Activated T-helper 1 cell treated with anti-CD3 and anti-CD28 coated beads, Interleukin-2, amount 50 U/mL, for 16 hours (primary cell): ENCODE measurements at regions not wholly inside any gene's neighbourhood (a gene's known extent, or its start where the extent isn't known, plus 50 kb on each side); places are given as distances from the start of the nearest gene placed in this dataset.

Experiments
- DNase-seq, 2 donors: peaks; one replicate each; pipeline ENCODE4 v3.0.0-alpha.2; 2020; ENCODE audit warnings: low read depth in 1 of 2, low spot score in 1 of 2

- no peak for DNase-seq
Measured at GRCh38 chr5:136699651-136700050, 334.3 kb upstream of the TRPC7 start.

- no peak for DNase-seq
Measured at GRCh38 chr5:136698970-136699369, 333.6 kb upstream of the TRPC7 start.

DNA sequence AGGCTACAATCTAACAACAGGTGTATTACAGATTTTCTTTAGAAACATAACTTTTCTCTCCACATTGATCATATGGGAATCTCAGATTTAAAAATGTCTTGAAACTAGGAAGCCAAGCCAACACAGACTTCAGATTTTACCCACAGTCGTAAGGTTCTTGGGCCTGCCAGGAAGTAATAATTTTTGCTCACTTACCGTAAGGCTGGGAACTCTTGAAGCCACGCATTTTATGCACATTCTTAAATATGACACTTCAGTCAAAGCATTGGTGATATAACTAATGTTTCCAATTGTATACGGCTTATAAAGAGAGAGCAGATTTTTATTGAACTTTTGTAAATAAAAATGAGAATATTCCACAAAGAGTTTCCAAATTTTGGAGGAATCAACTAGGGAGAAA, 328.9 kb upstream of the TRPC7 start:
- DNase-seq = no peak

GRCh38 chr5:136689552-136689951, 324.2 kb upstream of the TRPC7 start:
- no peak for DNase-seq

DNA sequence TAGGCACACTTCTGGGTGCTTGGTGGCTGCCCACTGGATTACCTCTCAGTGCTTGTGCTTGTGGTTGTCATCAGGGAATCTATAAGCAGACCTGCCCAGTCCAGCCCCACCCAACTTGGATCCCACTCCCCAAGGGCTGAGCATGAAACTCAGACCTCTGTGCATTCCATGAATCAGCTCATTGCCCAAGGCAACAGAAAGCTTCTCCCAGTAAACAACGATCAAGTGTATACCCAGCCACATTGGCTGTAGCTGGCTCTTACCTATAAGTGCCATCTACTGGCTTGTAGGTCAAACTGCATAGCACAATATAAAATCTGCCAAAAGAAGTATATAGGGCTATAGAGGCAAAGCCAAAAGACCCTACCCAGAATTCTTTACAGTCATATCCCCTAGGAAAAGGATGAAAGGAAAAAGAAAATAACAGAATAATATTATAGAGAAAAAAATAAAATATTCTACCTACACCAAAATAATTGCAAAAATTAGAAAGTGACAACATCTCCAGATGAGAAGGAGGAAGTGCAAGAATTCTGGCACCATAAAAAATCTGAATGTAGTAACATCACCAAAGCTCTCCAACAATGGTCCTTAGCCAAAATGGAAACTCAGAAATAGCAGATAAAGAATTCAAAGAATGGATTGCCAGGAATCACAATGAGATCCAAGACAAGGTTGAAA, 321.0 kb upstream of the TRPC7 start:
- no peak for DNase-seq

DNA sequence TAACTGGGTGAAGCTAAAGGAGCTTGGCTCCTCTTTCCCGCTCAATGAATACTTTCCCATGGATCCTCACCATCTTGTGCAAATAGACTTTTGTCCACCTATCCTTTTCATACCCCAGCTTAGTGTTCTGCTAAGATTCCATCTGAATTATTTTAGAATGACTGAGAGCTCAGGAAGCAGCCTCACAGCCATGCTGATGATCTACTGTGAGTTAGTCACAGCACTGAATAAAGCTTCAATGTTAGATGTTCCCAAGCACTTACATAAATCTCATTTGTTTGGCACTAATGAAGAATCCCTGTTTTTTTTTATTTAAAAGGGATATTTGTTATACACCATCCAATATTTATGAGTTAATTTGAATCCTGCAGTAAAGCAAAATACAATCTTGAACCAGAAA, 317.6 kb upstream of the TRPC7 start:
- DNase-seq = no peak

- DNase-seq = no peak
Measured at GRCh38 chr5:136679233-136679632, 313.9 kb upstream of the TRPC7 start.

- DNase-seq = no peak
Measured at GRCh38 chr5:136677217-136677616, 311.9 kb upstream of the TRPC7 start.

DNA sequence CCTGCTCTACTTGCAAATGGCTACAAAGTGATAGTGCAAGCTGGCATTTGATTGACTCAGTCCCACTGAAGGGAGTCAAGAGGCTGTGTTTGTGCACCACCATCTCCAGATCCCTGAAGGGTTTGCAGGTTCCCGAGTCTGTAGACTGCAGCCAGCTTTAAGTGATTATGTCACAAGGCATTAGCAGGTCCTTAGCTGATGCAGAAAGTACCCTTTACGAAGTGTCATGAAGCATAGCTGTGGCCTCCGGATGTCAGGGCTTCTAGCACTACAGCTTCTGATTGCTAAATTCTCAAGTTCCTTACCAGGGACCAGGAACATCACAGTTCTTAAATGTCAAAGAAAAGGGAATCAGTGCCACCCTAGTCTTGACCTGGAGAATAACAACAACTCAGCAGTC, 311.3 kb upstream of the TRPC7 start:
- DNase-seq = no peak

- no peak for DNase-seq
Measured at GRCh38 chr5:136675769-136676168, 310.4 kb upstream of the TRPC7 start.

- DNase-seq = no peak
Measured at GRCh38 chr5:136674178-136674577, 308.8 kb upstream of the TRPC7 start.

GRCh38 chr5:136667789-136668188, 302.4 kb upstream of the TRPC7 start:
- DNase-seq = no peak

- no peak for DNase-seq
Measured at GRCh38 chr5:136666970-136667620, 301.8 kb upstream of the TRPC7 start.

- no peak for DNase-seq
Measured at GRCh38 chr5:136665331-136665730, 300.0 kb upstream of the TRPC7 start.

DNA sequence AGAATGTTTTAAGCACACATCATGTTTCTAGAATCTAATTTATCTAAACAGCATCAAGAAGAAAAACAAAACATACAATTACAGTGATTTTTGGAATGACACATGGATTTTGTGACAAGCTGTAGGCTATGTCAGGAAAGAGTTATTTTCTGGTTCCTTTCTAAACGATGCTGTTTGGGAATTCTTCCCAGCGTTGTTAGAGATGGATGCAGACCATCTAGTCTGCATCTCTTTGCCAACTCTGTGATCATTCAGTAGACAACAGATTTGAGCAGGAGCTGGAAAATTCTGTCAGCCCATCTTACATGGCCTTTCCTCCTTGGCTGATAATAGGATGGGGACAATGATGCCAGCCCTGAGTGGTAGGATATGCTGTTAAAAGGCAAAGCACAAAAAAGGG, 295.7 kb upstream of the TRPC7 start:
- no peak for DNase-seq

DNA sequence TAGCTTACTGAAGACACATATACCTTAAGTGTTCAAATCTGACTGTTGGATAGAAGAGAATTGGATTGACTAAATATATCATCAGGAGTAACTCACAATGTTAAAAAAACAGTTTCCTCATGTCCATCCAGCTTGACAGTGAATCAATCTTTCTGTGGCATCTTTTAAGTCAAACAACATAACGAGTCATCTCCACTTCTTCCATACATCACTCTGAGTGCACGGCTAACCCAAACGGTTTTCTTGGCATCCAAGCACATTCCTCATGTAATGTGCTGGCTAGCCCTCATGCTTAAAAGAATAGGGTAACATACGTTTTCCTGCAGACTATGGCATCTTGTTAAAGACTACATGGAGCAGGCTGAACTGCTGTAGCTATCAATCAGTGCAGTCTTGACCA, 291.5 kb upstream of the TRPC7 start:
- DNase-seq = no peak

GRCh38 chr5:136655468-136655867, 290.1 kb upstream of the TRPC7 start:
- no peak for DNase-seq

DNA sequence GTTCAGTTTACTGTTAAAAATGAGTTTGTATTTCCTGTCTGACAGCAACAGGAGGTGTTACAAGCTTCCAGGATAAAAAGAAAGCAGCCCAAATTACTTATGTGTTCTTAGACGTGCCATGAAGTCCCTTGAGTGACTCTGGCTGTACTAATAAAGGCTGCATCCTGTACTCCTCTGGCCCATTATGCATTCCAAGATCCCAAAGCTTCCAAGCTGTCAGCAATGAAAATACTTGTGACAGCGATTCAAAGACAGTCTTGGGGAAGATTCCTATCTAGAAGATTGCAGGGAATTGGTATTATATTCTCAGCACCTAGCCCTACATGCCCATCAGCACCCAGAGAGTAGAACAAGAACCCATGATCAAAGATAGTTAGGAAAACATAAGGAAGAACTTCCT, 281.6 kb upstream of the TRPC7 start:
- DNase-seq = no peak

DNA sequence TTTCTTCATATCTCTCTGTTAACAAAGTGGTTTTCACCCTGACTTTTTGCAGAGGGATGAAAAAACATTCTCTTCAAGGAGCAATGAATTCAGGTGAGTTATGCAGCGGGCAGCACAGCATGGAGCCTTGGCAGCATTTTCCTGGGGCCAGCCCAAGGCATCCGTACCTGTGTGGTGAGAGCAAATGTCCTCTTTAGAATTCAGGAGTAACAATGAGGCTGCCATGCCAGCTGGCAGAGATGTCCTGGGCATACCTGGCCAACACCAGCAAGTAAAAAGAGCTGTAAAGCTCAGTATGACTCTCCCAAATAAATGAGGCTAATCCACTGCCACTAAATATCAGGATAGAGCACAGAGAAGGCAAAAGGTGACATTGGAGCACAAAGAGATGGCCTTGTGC, 277.6 kb upstream of the TRPC7 start:
- DNase-seq = no peak

- no peak for DNase-seq
Measured at GRCh38 chr5:136639616-136640015, 274.3 kb upstream of the TRPC7 start.

- DNase-seq = no peak
Measured at GRCh38 chr5:136638084-136638483, 272.7 kb upstream of the TRPC7 start.

GRCh38 chr5:136636001-136636400, 270.7 kb upstream of the TRPC7 start:
- no peak for DNase-seq

GRCh38 chr5:136631186-136631585, 265.8 kb upstream of the TRPC7 start:
- no peak for DNase-seq
